ENCODE measurements at regions not wholly inside any gene's neighbourhood (a gene's known extent, or its start where the extent isn't known, plus 50 kb on each side); places are given as distances from the start of the nearest gene placed in this dataset.

DNA sequence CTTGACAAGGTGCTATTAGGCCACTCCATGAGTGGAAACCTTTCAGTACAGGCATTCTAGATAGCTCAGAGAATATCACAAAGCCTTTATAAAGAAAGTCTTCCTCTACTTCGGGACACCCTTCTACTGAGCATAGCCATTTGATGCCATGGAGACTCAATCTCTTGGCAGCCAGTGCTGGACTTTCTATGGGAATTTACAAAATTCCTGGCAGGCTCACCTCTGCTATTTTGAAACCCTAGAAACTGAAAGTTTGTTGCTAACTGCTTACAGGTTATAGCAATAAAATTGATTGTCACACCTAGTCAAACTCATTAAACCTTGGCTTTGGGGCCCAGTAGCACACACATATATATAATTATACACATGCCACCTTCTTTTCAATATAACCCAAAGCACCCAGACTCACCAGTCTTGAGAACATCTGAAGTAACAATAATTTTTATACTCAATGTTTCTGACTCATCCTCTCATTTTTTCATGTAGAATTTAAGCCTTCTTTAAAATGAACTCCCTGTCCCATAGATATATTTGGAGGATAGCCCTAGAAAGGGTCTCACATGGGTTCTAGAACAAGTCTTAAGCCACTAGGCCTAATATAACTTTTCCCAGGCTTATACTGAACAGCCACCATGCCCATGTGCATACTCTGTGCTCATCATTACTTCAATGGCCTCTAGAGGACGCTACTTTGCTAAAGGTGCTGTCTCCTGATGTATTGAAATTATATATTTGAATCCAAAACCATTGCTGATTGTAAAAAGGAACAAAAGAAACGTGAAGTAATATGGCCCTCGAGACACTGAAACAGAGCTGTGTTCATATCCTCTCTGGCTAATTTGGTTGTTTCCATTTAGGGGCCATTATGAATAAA is 368.1 kb upstream of the MARCKS start:
- Histone ChIP-seq H3K4me3 (no peak overlapping the region), H3K27ac (no peak overlapping the region)

GRCh38 chr6:113489952-113490746 is 367.0 kb upstream of the MARCKS start:
- Histone ChIP-seq H3K27me3 (replicated peaks) (no peaks in the 10 kb centered on the region), H3K4me1 (replicated peaks) (peaks cover 9% of the 10 kb centered on the region), H3K36me3 (no peaks in the 10 kb centered on the region; the same call in 1 of the 2 replicates), H3K9me3 (replicated peaks) (no peaks in the 10 kb centered on the region), H3K4me3 (no peak overlapping the region), H3K27ac (no peak overlapping the region)
- no peak for DNase-seq (ENCODE audit: low read depth in 1 of 2, low spot score in 2 of 2)

More for the DNA sequence above, 368.1 kb upstream of the MARCKS start:
- H3K36me3 ChIP-seq, result no peaks in the 10 kb centered on the region; the same call in 1 of the 2 replicates
- peaks cover 9% of the 10 kb centered on the region for H3K4me1 ChIP-seq (replicated peaks)
- H3K27me3 ChIP-seq (replicated peaks), result no peaks in the 10 kb centered on the region
- H3K9me3 ChIP-seq (replicated peaks), result no peaks in the 10 kb centered on the region
- no peak for DNase-seq (ENCODE audit: low read depth in 1 of 2, low spot score in 2 of 2)

GRCh38 chr6:113491376-113491775 is 365.8 kb upstream of the MARCKS start:
- Histone ChIP-seq H3K4me3 (no peak overlapping the region), H3K9me3 (replicated peaks) (no peaks in the 10 kb centered on the region), H3K36me3 (no peaks in the 10 kb centered on the region; the same call in 1 of the 2 replicates), H3K27ac (no peak overlapping the region), H3K4me1 (replicated peaks) (peaks cover 20% of the 10 kb centered on the region), H3K27me3 (replicated peaks) (no peaks in the 10 kb centered on the region)
- DNase-seq (ENCODE audit: low read depth in 1 of 2, low spot score in 2 of 2), result peak in 1 of 2 experiments; percentile 26

GRCh38 chr6:113493991-113494390 is 363.2 kb upstream of the MARCKS start:
- H3K4me3 ChIP-seq, result no peak overlapping the region
- DNase-seq (ENCODE audit: low read depth in 1 of 2, low spot score in 2 of 2), result no peak
- no peaks in the 10 kb centered on the region; the same call in 1 of the 2 replicates for H3K36me3 ChIP-seq
- H3K27ac ChIP-seq, result no peak overlapping the region
- H3K27me3 ChIP-seq (replicated peaks), result no peaks in the 10 kb centered on the region
- H3K9me3 ChIP-seq (replicated peaks), result no peaks in the 10 kb centered on the region
- H3K4me1 ChIP-seq (replicated peaks), result peaks cover 21% of the 10 kb centered on the region

- no peaks in the 10 kb centered on the region; the same call in 1 of the 2 replicates for H3K36me3 ChIP-seq
- H3K27ac ChIP-seq, result no peak overlapping the region
- no peak overlapping the region for H3K4me3 ChIP-seq
- no peak for DNase-seq (ENCODE audit: low read depth in 1 of 2, low spot score in 2 of 2)
- H3K9me3 ChIP-seq (replicated peaks), result no peaks in the 10 kb centered on the region
- H3K4me1 ChIP-seq (replicated peaks), result peaks cover 21% of the 10 kb centered on the region
- no peaks in the 10 kb centered on the region for H3K27me3 ChIP-seq (replicated peaks)
These were observed 361.6 kb upstream of the MARCKS start for GRCh38 chr6:113495521-113495920.

DNA sequence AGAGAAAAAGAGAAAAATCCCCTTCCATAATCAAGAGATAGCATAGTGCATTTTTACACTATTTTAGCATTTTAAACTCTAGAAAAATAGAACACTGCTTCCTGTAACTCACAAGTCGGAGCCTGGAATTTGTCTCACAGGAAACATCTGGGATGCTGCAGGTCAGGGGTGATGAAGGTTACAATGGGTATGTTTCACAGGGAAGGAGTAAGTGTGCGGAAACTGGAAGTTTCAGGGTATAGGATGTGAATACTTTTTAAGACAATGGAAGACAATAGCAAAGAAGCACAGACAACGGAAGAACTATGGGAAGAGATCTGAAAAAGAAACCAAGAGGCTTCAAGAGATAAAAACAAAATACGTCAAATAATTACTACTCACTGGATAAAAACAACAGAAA is 361.0 kb upstream of the MARCKS start:
- Histone ChIP-seq H3K27ac (no peak overlapping the region), H3K4me3 (no peak overlapping the region), H3K36me3 (no peaks in the 10 kb centered on the region; the same call in 1 of the 2 replicates), H3K4me1 (replicated peaks) (peaks cover 19% of the 10 kb centered on the region), H3K9me3 (replicated peaks) (no peaks in the 10 kb centered on the region), H3K27me3 (replicated peaks) (no peaks in the 10 kb centered on the region)
- DNase-seq (ENCODE audit: low read depth in 1 of 2, low spot score in 2 of 2), result no peak

- Histone ChIP-seq H3K4me1 (replicated peaks) (peaks cover 12% of the 10 kb centered on the region), H3K36me3 (no peaks in the 10 kb centered on the region), H3K4me3 (no peak overlapping the region), H3K27me3 (replicated peaks) (no peaks in the 10 kb centered on the region), H3K27ac (no peak overlapping the region), H3K9me3 (replicated peaks) (no peaks in the 10 kb centered on the region)
- no peak for DNase-seq (ENCODE audit: low read depth in 1 of 2, low spot score in 2 of 2)
These were observed 356.9 kb upstream of the MARCKS start for GRCh38 chr6:113500221-113500620.

DNA sequence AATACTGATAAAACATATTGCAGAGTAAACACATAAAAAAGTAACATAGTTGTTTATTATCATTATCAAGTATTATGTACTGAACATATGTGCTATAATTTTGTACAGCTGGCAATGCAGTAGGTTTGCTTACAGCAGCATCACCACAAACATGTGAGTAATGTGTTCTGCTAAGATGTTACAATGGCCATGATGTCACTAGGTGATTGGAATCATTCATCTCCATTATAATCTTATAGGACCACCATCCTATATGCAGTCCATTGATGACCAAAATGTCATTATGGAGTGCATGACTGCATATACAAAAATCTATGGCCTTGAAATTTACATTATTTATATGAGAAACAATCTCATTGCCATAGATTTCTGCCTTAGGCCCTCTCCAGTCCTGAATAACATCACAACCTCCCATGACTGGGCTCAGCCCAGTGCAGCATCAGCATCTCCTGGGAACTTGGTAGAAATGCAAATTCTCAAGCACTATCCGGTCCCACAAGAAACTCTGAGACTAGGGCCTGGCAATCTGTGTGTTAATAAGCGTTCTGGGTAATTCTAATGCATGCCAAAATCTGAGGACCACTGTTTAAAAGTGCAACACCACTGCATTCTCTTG is 352.0 kb upstream of the MARCKS start:
- H3K27me3 ChIP-seq (replicated peaks), result no peaks in the 10 kb centered on the region
- no peak for DNase-seq (ENCODE audit: low read depth in 1 of 2, low spot score in 2 of 2)
- no peak overlapping the region for H3K4me3 ChIP-seq
- no peak overlapping the region for H3K27ac ChIP-seq
- no peaks in the 10 kb centered on the region for H3K36me3 ChIP-seq
- no peaks in the 10 kb centered on the region for H3K4me1 ChIP-seq (replicated peaks)
- H3K9me3 ChIP-seq (replicated peaks), result no peaks in the 10 kb centered on the region

DNA sequence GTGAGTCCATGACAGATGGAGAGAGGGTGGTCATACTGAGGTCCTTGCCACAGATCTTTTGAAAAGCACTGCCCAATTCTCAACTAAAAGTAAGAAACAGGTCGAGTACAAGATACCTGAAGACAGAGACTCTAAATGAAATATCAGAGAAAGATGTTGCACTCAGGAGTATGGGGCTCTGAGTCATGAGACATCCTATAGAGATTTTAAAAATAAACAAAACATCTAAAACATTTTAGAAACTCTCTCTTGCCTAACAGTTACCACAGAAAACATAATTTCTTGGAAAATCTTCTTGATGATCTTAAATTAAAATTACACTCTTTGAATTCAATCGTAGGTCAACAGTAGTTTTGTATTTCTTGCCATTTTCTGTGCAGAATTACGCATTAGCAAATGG is 348.9 kb upstream of the MARCKS start:
- no peak for DNase-seq (ENCODE audit: low read depth in 1 of 2, low spot score in 2 of 2)
- no peaks in the 10 kb centered on the region for H3K4me1 ChIP-seq (replicated peaks)
- H3K4me3 ChIP-seq, result no peak overlapping the region
- H3K27ac ChIP-seq, result no peak overlapping the region
- no peaks in the 10 kb centered on the region for H3K36me3 ChIP-seq
- no peaks in the 10 kb centered on the region for H3K9me3 ChIP-seq (replicated peaks)
- H3K27me3 ChIP-seq (replicated peaks), result no peaks in the 10 kb centered on the region

- no peaks in the 10 kb centered on the region for H3K36me3 ChIP-seq
- H3K9me3 ChIP-seq (replicated peaks), result no peaks in the 10 kb centered on the region
- no peak overlapping the region for H3K27ac ChIP-seq
- DNase-seq (ENCODE audit: low read depth in 1 of 2, low spot score in 2 of 2), result no peak
- no peaks in the 10 kb centered on the region for H3K27me3 ChIP-seq (replicated peaks)
- H3K4me3 ChIP-seq, result no peak overlapping the region
- H3K4me1 ChIP-seq (replicated peaks), result no peaks in the 10 kb centered on the region
These were observed 346.0 kb upstream of the MARCKS start for GRCh38 chr6:113511100-113511499.

DNA sequence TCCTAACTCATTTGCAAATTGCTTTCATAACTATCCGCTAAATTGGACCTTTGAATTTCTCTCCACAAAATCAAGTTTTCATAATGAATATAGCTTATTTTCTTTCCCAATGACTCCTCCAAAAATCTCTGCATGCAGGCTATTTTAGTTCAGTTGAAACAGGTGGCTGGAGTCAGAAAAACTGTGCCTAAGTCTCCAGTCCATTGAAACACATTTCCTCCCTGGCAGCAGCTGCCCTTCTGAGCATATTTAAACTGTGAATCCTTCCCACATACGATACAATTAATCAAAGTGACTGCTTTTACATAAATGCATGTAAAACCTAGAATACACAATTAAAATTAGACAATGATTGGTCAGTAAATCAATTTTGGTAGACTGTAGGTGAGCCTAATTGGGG is 344.6 kb upstream of the MARCKS start:
- Histone ChIP-seq H3K4me1 (replicated peaks) (no peaks in the 10 kb centered on the region), H3K27ac (no peak overlapping the region)

GRCh38 chr6:113513086-113513485 is 344.1 kb upstream of the MARCKS start:
- Histone ChIP-seq H3K36me3 (no peaks in the 10 kb centered on the region), H3K4me3 (no peak overlapping the region), H3K27me3 (replicated peaks) (no peaks in the 10 kb centered on the region), H3K4me1 (replicated peaks) (no peaks in the 10 kb centered on the region), H3K9me3 (replicated peaks) (no peaks in the 10 kb centered on the region), H3K27ac (no peak overlapping the region)
- DNase-seq (ENCODE audit: low read depth in 1 of 2, low spot score in 2 of 2), result no peak

More for the DNA sequence above, 344.6 kb upstream of the MARCKS start:
- Histone ChIP-seq H3K4me3 (no peak overlapping the region), H3K27me3 (replicated peaks) (no peaks in the 10 kb centered on the region), H3K36me3 (no peaks in the 10 kb centered on the region), H3K9me3 (replicated peaks) (no peaks in the 10 kb centered on the region)
- no peak for DNase-seq (ENCODE audit: low read depth in 1 of 2, low spot score in 2 of 2)

- DNase-seq (ENCODE audit: low read depth in 1 of 2, low spot score in 2 of 2), result no peak
- Histone ChIP-seq H3K27ac (no peak overlapping the region), H3K9me3 (replicated peaks) (no peaks in the 10 kb centered on the region), H3K4me3 (no peak overlapping the region), H3K4me1 (replicated peaks) (no peaks in the 10 kb centered on the region), H3K36me3 (no peaks in the 10 kb centered on the region), H3K27me3 (replicated peaks) (no peaks in the 10 kb centered on the region)
These were observed 334.8 kb upstream of the MARCKS start for GRCh38 chr6:113522376-113522775.

GRCh38 chr6:113524826-113525225 is 332.3 kb upstream of the MARCKS start:
- no peaks in the 10 kb centered on the region for H3K4me1 ChIP-seq (replicated peaks)
- DNase-seq (ENCODE audit: low read depth in 1 of 2, low spot score in 2 of 2), result no peak
- no peaks in the 10 kb centered on the region for H3K36me3 ChIP-seq
- no peak overlapping the region for H3K27ac ChIP-seq
- H3K27me3 ChIP-seq (replicated peaks), result no peaks in the 10 kb centered on the region
- no peaks in the 10 kb centered on the region for H3K9me3 ChIP-seq (replicated peaks)
- H3K4me3 ChIP-seq, result no peak overlapping the region

All from SJSA1 (cell line).